ENCODE measurements at regions not wholly inside any gene's neighbourhood (a gene's known extent, or its start where the extent isn't known, plus 50 kb on each side); places are given as distances from the start of the nearest gene placed in this dataset.

DNA sequence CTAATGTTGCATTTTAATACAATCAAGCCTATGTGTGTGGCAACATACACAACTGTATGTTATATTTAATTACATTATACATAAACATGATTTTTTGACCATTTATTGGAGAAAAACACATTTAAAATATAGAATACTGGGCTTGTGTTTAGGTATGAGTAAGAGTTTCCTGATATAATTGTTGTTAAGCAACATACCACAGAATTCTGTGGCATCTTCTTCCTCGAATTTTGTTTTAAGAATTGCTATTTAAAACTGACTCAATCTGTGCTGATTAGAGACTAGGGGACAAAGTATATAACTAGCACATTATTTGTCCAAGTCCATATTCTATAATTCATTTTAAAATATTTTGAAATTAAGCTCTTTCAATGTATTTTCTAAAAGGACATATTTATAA is 376.8 kb upstream of the THBS1 start:
- no peaks in the 10 kb centered on the region for H3K27me3 ChIP-seq
- in situ Hi-C loops (cut with MboI; ENCODE audit: low pct_ligation_motif_present in 1 of 4, low pct_unique_long_range_greater_than_20kb in 1 of 4, low sequenced_read_pairs in 3 of 4) (no loop called here), intact Hi-C loops (cut with DNase I; ENCODE audit: low total_unique reads) (no loop called here)
- no peak for DNase-seq
- no peaks in the 10 kb centered on the region for H3K36me3 ChIP-seq
- no peak for TF ChIP-seq POLR2AphosphoS5 (IDR thresholded peaks at IDR 0.05)
- no peaks in the 10 kb centered on the region for H3K9me3 ChIP-seq
- H3K27ac ChIP-seq: no peak overlapping the region
- peaks cover 0 to 3% (median 0%) of the 10 kb centered on the region in 4 donors for H3K4me1 ChIP-seq
- WGBS, 2 donors (ENCODE audit: low coverage in 1 of 2): 62 to 73% methylated on average over 1 of the region's 1 CpG
- H3K4me3 ChIP-seq: no peak overlapping the region

DNA sequence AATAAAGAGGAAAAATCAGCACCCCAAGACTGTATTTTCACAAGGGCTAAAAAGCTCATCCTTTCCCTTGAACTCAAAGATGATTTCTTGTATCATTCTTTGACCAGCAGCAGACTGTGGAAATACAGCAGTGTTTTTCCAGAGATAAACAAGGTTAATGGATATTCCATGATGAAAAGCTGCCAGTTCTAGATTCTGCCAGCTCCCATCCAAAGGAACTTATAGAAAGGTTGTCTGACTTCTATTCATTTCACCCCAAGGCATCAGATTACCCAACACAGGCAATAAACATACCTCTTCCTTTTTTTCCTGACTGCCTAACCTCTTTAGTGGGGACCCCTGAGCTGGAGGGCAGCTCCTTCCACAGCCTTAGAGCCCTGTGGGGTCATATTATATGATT is 375.8 kb upstream of the THBS1 start:
- H3K36me3 ChIP-seq: no peaks in the 10 kb centered on the region
- no peak for DNase-seq
- no peak overlapping the region for H3K4me3 ChIP-seq
- H3K4me1 ChIP-seq: no peaks in the 10 kb centered on the region
- no peak overlapping the region for H3K27ac ChIP-seq
- in situ Hi-C loops (cut with MboI; ENCODE audit: low pct_ligation_motif_present in 1 of 4, low pct_unique_long_range_greater_than_20kb in 1 of 4, low sequenced_read_pairs in 3 of 4) (no loop called here), intact Hi-C loops (cut with DNase I; ENCODE audit: low total_unique reads) (no loop called here)
- no peaks in the 10 kb centered on the region for H3K27me3 ChIP-seq
- TF ChIP-seq, protein P1, sequence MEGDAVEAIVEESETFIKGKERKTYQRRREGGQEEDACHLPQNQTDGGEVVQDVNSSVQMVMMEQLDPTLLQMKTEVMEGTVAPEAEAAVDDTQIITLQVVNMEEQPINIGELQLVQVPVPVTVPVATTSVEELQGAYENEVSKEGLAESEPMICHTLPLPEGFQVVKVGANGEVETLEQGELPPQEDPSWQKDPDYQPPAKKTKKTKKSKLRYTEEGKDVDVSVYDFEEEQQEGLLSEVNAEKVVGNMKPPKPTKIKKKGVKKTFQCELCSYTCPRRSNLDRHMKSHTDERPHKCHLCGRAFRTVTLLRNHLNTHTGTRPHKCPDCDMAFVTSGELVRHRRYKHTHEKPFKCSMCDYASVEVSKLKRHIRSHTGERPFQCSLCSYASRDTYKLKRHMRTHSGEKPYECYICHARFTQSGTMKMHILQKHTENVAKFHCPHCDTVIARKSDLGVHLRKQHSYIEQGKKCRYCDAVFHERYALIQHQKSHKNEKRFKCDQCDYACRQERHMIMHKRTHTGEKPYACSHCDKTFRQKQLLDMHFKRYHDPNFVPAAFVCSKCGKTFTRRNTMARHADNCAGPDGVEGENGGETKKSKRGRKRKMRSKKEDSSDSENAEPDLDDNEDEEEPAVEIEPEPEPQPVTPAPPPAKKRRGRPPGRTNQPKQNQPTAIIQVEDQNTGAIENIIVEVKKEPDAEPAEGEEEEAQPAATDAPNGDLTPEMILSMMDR (IDR thresholded peaks at IDR 0.05): no peak
- TF ChIP-seq POLR2AphosphoS5 (IDR thresholded peaks at IDR 0.05): no peak
- no peak for TF ChIP-seq EP300 (IDR thresholded peaks at IDR 0.05; ENCODE audit: low read depth)
- no peak for TF ChIP-seq POLR2A (IDR thresholded peaks at IDR 0.05)
- no peaks in the 10 kb centered on the region for H3K9me3 ChIP-seq

GRCh38 chr15:39205506-39206371 is 375.1 kb upstream of the THBS1 start:
- no peaks in the 10 kb centered on the region for H3K9me3 ChIP-seq
- in situ Hi-C loops (cut with MboI; ENCODE audit: low pct_ligation_motif_present in 1 of 4, low pct_unique_long_range_greater_than_20kb in 1 of 4, low sequenced_read_pairs in 3 of 4): no loop called here
- intact Hi-C loops (cut with DNase I; ENCODE audit: low total_unique reads): no loop called here
- H3K27ac ChIP-seq: no peak overlapping the region
- no peaks in the 10 kb centered on the region for H3K4me1 ChIP-seq
- TF ChIP-seq, protein P1 (IDR thresholded peaks at IDR 0.05): no peak
- TF ChIP-seq POLR2A (IDR thresholded peaks at IDR 0.05): no peak
- TF ChIP-seq EP300 (IDR thresholded peaks at IDR 0.05; ENCODE audit: low read depth): no peak
- TF ChIP-seq POLR2AphosphoS5 (IDR thresholded peaks at IDR 0.05): no peak
- no peaks in the 10 kb centered on the region for H3K27me3 ChIP-seq
- WGBS, 2 donors (ENCODE audit: low coverage in 1 of 2): 75 to 90% methylated on average over 3 to 4 of the region's 4 CpGs
- no peak for DNase-seq
- no peaks in the 10 kb centered on the region for H3K36me3 ChIP-seq
- no peak overlapping the region for H3K4me3 ChIP-seq

GRCh38 chr15:39207532-39208115 is 373.3 kb upstream of the THBS1 start:
- Histone ChIP-seq H3K9me3 (no peaks in the 10 kb centered on the region), H3K4me1 (no peaks in the 10 kb centered on the region), H3K4me3 (no peak overlapping the region), H3K27me3 (no peaks in the 10 kb centered on the region), H3K27ac (no peak overlapping the region), H3K36me3 (no peaks in the 10 kb centered on the region)
- in situ Hi-C loops (cut with MboI; ENCODE audit: low pct_ligation_motif_present in 1 of 4, low pct_unique_long_range_greater_than_20kb in 1 of 4, low sequenced_read_pairs in 3 of 4) (no loop called here), intact Hi-C loops (cut with DNase I; ENCODE audit: low total_unique reads) (no loop called here)
- 69 to 93% methylated on average over 3 to 5 of the region's 5 CpGs for WGBS, 2 donors (ENCODE audit: low coverage in 1 of 2)
- TF ChIP-seq POLR2AphosphoS5 (IDR thresholded peaks at IDR 0.05) (no peak), EP300 (IDR thresholded peaks at IDR 0.05; ENCODE audit: low read depth) (no peak), POLR2A (IDR thresholded peaks at IDR 0.05) (no peak)
- TF ChIP-seq, protein P1 (IDR thresholded peaks at IDR 0.05): no peak
- DNase-seq: no peak

Measured in transverse colon (tissue), 4 donors.